ENCODE measurements at regions not wholly inside any gene's neighbourhood (a gene's known extent, or its start where the extent isn't known, plus 50 kb on each side); places are given as distances from the start of the nearest gene placed in this dataset.

DNA sequence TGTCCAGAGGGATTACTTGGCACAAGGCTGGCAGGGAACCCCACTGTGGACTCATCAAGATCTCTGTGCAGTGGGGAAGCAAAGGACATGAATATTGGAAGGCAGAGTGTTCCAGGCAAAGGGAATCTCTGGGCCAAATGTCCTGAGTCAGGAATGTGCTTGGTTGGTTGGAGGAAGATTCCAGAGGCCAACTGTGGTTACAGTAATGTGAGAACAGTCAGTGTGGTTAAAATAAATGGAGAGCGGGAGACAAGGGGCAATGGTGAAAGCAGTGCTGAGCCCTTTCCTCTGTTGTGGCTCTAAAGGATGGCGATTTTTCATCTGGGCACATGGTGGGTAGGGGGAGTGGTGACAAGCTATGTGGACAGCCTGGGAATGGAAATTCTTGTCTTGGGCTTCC lies 948.2 kb downstream of the BCL11B start:
- dilution Hi-C loops (cut with HindIII; ENCODE audit: low sequenced_read_pairs, unreplicated experiment) = no loop called here
- DNase-seq = no peak

More for the DNA sequence above, 948.2 kb downstream of the BCL11B start:
- Histone ChIP-seq H3K9me1 (ENCODE audit: insufficient read depth, low read length) (no peaks in the 10 kb centered on the region), H3K4me2 (ENCODE audit: low read depth, low read length) (no peak overlapping the region), H2AK9ac (replicated peaks; ENCODE audit: low read depth, low read length, poor library complexity) (no peak overlapping the region), H2BK5ac (ENCODE audit: low read depth, low read length, poor library complexity, severe bottlenecking) (no peak overlapping the region), H3K14ac (replicated peaks; ENCODE audit: low read depth, low read length) (no peak overlapping the region), H3K56ac (ENCODE audit: extremely low read depth, insufficient read depth, low read length) (no peak overlapping the region), H3K9ac (ENCODE audit: low read depth, low read length) (no peak overlapping the region), H3K79me1 (ENCODE audit: low read depth in 1 of 2, low read length in 2 of 2) (no peaks in the 10 kb centered on the region), H3K27ac (ENCODE audit: insufficient read depth, low read length) (no peak overlapping the region), H4K5ac (ENCODE audit: low read depth, low read length) (no peak overlapping the region), H3K9me3 (ENCODE audit: control insufficient read depth, insufficient read depth, low read length) (peaks cover 15% of the 10 kb centered on the region), H4K20me1 (ENCODE audit: insufficient read depth, low read length) (no peaks in the 10 kb centered on the region), H2BK120ac (ENCODE audit: low read depth, low read length) (no peak overlapping the region), H2BK15ac (ENCODE audit: low read depth, low read length) (no peak overlapping the region), H3K4ac (ENCODE audit: low read depth, low read length) (no peak overlapping the region), H3K27me3 (ENCODE audit: control insufficient read depth, insufficient read depth, low read length) (no peaks in the 10 kb centered on the region), H2BK20ac (ENCODE audit: low read depth, low read length) (no peak overlapping the region), H4K91ac (ENCODE audit: insufficient read depth, low read depth, low read length) (no peak overlapping the region), H3K18ac (ENCODE audit: low read depth, low read length) (no peak overlapping the region), H3K23ac (ENCODE audit: low read depth, low read length) (no peak overlapping the region), H4K8ac (ENCODE audit: low read depth in 2 of 2, low read length in 2 of 2) (no peak overlapping the region), H2AFZ (replicated peaks; ENCODE audit: low read length, poor library complexity) (no peak overlapping the region), H3K4me1 (ENCODE audit: control insufficient read depth, insufficient read depth, low read length) (no peaks in the 10 kb centered on the region), H3K4me3 (ENCODE audit: insufficient read depth, low read depth, low read length) (no peak overlapping the region), H2AK5ac (ENCODE audit: low read depth, low read length) (no peak overlapping the region), H3K36me3 (ENCODE audit: control insufficient read depth, insufficient read depth, low read length) (no peaks in the 10 kb centered on the region)
- BruUV-seq (replicated peaks) = no TSS peak
- intact Hi-C loops (cut with micrococcal nuclease) = no loop called here
- ChIA-PET CTCF (no interaction called here), POLR2A (ENCODE audit: unreplicated experiment) (no interaction called here)
- TF ChIP-seq FOS (IDR thresholded peaks at IDR 0.05; ENCODE audit: low read depth, low read length) (no peak), RFX5 (IDR thresholded peaks at IDR 0.05; ENCODE audit: low read depth, low read length) (no peak), RCOR1 (IDR thresholded peaks at IDR 0.05; ENCODE audit: insufficient replicate concordance, low read length) (no peak), CHD1 (IDR thresholded peaks at IDR 0.05; ENCODE audit: low read depth, low read length) (no peak), MAFK (IDR thresholded peaks at IDR 0.05; ENCODE audit: low read depth, low read length) (no peak), MXI1 (IDR thresholded peaks at IDR 0.05; ENCODE audit: borderline replicate concordance, low read depth, low read length) (no peak), ELK1 (IDR thresholded peaks at IDR 0.05; ENCODE audit: borderline replicate concordance, low read depth, low read length) (no peak), MAZ (IDR thresholded peaks at IDR 0.05; ENCODE audit: borderline replicate concordance, low read depth, low read length) (no peak), NFE2L2 (IDR thresholded peaks at IDR 0.05; ENCODE audit: low read depth, low read length) (no peak)
- TF ChIP-seq, protein P1, sequence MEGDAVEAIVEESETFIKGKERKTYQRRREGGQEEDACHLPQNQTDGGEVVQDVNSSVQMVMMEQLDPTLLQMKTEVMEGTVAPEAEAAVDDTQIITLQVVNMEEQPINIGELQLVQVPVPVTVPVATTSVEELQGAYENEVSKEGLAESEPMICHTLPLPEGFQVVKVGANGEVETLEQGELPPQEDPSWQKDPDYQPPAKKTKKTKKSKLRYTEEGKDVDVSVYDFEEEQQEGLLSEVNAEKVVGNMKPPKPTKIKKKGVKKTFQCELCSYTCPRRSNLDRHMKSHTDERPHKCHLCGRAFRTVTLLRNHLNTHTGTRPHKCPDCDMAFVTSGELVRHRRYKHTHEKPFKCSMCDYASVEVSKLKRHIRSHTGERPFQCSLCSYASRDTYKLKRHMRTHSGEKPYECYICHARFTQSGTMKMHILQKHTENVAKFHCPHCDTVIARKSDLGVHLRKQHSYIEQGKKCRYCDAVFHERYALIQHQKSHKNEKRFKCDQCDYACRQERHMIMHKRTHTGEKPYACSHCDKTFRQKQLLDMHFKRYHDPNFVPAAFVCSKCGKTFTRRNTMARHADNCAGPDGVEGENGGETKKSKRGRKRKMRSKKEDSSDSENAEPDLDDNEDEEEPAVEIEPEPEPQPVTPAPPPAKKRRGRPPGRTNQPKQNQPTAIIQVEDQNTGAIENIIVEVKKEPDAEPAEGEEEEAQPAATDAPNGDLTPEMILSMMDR (conservative IDR thresholded peaks at IDR 0.05; ENCODE audit: low read depth, low read length) = no peak
- TF ChIP-seq, protein P2, sequence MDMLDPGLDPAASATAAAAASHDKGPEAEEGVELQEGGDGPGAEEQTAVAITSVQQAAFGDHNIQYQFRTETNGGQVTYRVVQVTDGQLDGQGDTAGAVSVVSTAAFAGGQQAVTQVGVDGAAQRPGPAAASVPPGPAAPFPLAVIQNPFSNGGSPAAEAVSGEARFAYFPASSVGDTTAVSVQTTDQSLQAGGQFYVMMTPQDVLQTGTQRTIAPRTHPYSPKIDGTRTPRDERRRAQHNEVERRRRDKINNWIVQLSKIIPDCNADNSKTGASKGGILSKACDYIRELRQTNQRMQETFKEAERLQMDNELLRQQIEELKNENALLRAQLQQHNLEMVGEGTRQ (IDR thresholded peaks at IDR 0.05; ENCODE audit: low read depth, low read length) = no peak
- no CpG with 5 or more reads among the region's 2 CpGs for WGBS, 2 experiments (ENCODE audit: extremely low coverage in 2 of 2, insufficient read length in 1 of 2)
- in situ Hi-C loops (cut with MboI; ENCODE audit: low sequenced_read_pairs) = no loop called here
- ATAC-seq (ENCODE audit: low read depth) = no peak

Measured in IMR-90 (cell line).